ENCODE measurements at regions not wholly inside any gene's neighbourhood (a gene's known extent, or its start where the extent isn't known, plus 50 kb on each side); places are given as distances from the start of the nearest gene placed in this dataset.

GRCh38 chr2:133838642-133839365, 270.5 kb upstream of the NCKAP5 start:
- no peak for TF ChIP-seq POLR2AphosphoS5 (IDR thresholded peaks at IDR 0.05)
- no peak for TF ChIP-seq CTCF (IDR thresholded peaks at IDR 0.05)
- TF ChIP-seq POLR2A (IDR thresholded peaks at IDR 0.05), result no peak

All from gastroesophageal sphincter (tissue), 3 donors.